ENCODE measurements at regions not wholly inside any gene's neighbourhood (a gene's known extent, or its start where the extent isn't known, plus 50 kb on each side); places are given as distances from the start of the nearest gene placed in this dataset.

GRCh38 chr9:80521151-80521550, 949.4 kb downstream of the TLE4 start:
- CTCF ChIA-PET = no interaction called here
- BruUV-seq (replicated peaks) = no TSS peak
- Histone ChIP-seq H3F3A (ENCODE audit: insufficient read depth, low read depth) (no peaks in the 10 kb centered on the region), H4K20me1 (ENCODE audit: insufficient read depth) (no peaks in the 10 kb centered on the region), H3K9me2 (ENCODE audit: insufficient read depth) (no peaks in the 10 kb centered on the region; the same call in 1 of the 2 replicates), H3K9me3 (ENCODE audit: insufficient read depth, low read depth) (no peaks in the 10 kb centered on the region), H3K36me3 (ENCODE audit: low read depth) (no peaks in the 10 kb centered on the region), H2AFZ (no peak overlapping the region), H3K27ac (no peak overlapping the region), H3K79me2 (ENCODE audit: low read depth) (no peaks in the 10 kb centered on the region), H3K27me3 (ENCODE audit: insufficient read depth, low read depth) (no peaks in the 10 kb centered on the region), H3K4me3 (no peak overlapping the region), H3K4me1 (replicated peaks; ENCODE audit: insufficient read depth) (no peaks in the 10 kb centered on the region), H3K4me2 (no peak overlapping the region)
- POLR2A ChIA-PET (ENCODE audit: unreplicated experiment) = no interaction called here
- no peak for TF ChIP-seq CTCF (conservative IDR thresholded peaks at IDR 0.05)
- no peak for TF ChIP-seq EZH2 (IDR thresholded peaks at IDR 0.05; ENCODE audit: low read depth)
- intact Hi-C loops (cut with micrococcal nuclease; ENCODE audit: unreplicated experiment) = no loop called here
- no peak for DNase-seq

GRCh38 chr9:80520231-80520630, 948.5 kb downstream of the TLE4 start:
- ChIA-PET CTCF (no interaction called here), POLR2A (ENCODE audit: unreplicated experiment) (no interaction called here)
- no peaks in the 10 kb centered on the region for H3F3A ChIP-seq (ENCODE audit: insufficient read depth, low read depth)
- H3K9me3 ChIP-seq (ENCODE audit: insufficient read depth, low read depth) = no peaks in the 10 kb centered on the region
- no peaks in the 10 kb centered on the region for H3K4me1 ChIP-seq (replicated peaks; ENCODE audit: insufficient read depth)
- H2AFZ ChIP-seq = no peak overlapping the region
- no peaks in the 10 kb centered on the region for H3K27me3 ChIP-seq (ENCODE audit: insufficient read depth, low read depth)
- BruUV-seq (replicated peaks) = no TSS peak
- H4K20me1 ChIP-seq (ENCODE audit: insufficient read depth) = no peaks in the 10 kb centered on the region
- TF ChIP-seq EZH2 (IDR thresholded peaks at IDR 0.05; ENCODE audit: low read depth) (no peak), CTCF (conservative IDR thresholded peaks at IDR 0.05) (no peak)
- no peak overlapping the region for H3K27ac ChIP-seq
- no peak overlapping the region for H3K4me2 ChIP-seq
- no peaks in the 10 kb centered on the region; the same call in 1 of the 2 replicates for H3K9me2 ChIP-seq (ENCODE audit: insufficient read depth)
- no peaks in the 10 kb centered on the region for H3K36me3 ChIP-seq (ENCODE audit: low read depth)
- no peaks in the 10 kb centered on the region for H3K79me2 ChIP-seq (ENCODE audit: low read depth)
- no peak overlapping the region for H3K4me3 ChIP-seq
- intact Hi-C loops (cut with micrococcal nuclease; ENCODE audit: unreplicated experiment) = no loop called here
- no peak for DNase-seq

GRCh38 chr9:80518441-80518840, 946.7 kb downstream of the TLE4 start:
- no peak for DNase-seq
- no peaks in the 10 kb centered on the region for H4K20me1 ChIP-seq (ENCODE audit: insufficient read depth)
- H3K4me2 ChIP-seq = no peak overlapping the region
- H3K79me2 ChIP-seq (ENCODE audit: low read depth) = no peaks in the 10 kb centered on the region
- H3K9me2 ChIP-seq (ENCODE audit: insufficient read depth) = no peaks in the 10 kb centered on the region
- H3K36me3 ChIP-seq (ENCODE audit: low read depth) = no peaks in the 10 kb centered on the region
- H3K4me3 ChIP-seq = no peak overlapping the region
- no peaks in the 10 kb centered on the region for H3K9me3 ChIP-seq (ENCODE audit: insufficient read depth, low read depth)
- intact Hi-C loops (cut with micrococcal nuclease; ENCODE audit: unreplicated experiment) = no loop called here
- H2AFZ ChIP-seq = no peak overlapping the region
- H3K27ac ChIP-seq = no peak overlapping the region
- ChIA-PET CTCF (no interaction called here), POLR2A (ENCODE audit: unreplicated experiment) (no interaction called here)
- H3K4me1 ChIP-seq (replicated peaks; ENCODE audit: insufficient read depth) = no peaks in the 10 kb centered on the region
- no TSS peak for BruUV-seq (replicated peaks)
- H3F3A ChIP-seq (ENCODE audit: insufficient read depth, low read depth) = no peaks in the 10 kb centered on the region
- TF ChIP-seq EZH2 (IDR thresholded peaks at IDR 0.05; ENCODE audit: low read depth) (no peak), CTCF (conservative IDR thresholded peaks at IDR 0.05) (no peak)
- peaks cover 4% of the 10 kb centered on the region; the same call in 1 of the 2 replicates for H3K27me3 ChIP-seq (ENCODE audit: insufficient read depth, low read depth)
